Omental fat pad (tissue), 3 donors: ENCODE measurements at regions not wholly inside any gene's neighbourhood (a gene's known extent, or its start where the extent isn't known, plus 50 kb on each side); places are given as distances from the start of the nearest gene placed in this dataset.

Experiments used
- ATAC-seq: fragments of 150-250 bp; one replicate; pipeline ENCODE4 v1.9.1; 2016; ENCODE audit warnings: mild to moderate bottlenecking, moderate library complexity; ENCODE audit not compliant: low FRiP score
- DNase-seq: peaks from one replicate; pipeline ENCODE4 v3.0.0-alpha.2; 2019; ENCODE audit warnings: low spot score
- TF ChIP-seq, protein P1 (sequence below), 3 donors: fragments of 450-650 bp; IDR thresholded peaks; one replicate each; pipeline ENCODE4 v1.5.1; 2016 to 2017; ENCODE audit warnings: antibody characterized with exemption in 3 of 3, mild to moderate bottlenecking in 3 of 3, moderate library complexity in 2 of 3

DNA sequence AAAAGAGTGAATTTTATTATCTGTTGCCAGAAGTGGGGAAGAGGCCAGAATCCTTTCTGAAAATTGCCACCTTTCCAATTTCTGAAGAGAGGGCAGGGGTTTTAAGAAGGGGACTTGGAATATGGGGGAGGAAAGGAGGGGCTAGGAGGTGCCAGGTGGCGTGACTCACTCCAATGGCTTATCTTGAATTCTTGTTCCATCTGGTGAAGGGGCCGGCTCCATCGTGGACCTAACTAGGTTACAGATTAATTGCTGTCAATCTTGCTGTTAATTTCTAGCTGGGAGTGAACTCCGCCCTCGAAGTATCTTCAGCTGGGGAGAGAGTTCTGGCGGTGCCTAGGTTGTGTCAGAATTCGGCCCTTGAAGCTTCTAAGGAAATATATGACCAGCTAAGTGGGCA is 138.7 kb downstream of the YTHDC2 start:
- no peak for ATAC-seq
- no peak for DNase-seq
- TF ChIP-seq, protein P1, sequence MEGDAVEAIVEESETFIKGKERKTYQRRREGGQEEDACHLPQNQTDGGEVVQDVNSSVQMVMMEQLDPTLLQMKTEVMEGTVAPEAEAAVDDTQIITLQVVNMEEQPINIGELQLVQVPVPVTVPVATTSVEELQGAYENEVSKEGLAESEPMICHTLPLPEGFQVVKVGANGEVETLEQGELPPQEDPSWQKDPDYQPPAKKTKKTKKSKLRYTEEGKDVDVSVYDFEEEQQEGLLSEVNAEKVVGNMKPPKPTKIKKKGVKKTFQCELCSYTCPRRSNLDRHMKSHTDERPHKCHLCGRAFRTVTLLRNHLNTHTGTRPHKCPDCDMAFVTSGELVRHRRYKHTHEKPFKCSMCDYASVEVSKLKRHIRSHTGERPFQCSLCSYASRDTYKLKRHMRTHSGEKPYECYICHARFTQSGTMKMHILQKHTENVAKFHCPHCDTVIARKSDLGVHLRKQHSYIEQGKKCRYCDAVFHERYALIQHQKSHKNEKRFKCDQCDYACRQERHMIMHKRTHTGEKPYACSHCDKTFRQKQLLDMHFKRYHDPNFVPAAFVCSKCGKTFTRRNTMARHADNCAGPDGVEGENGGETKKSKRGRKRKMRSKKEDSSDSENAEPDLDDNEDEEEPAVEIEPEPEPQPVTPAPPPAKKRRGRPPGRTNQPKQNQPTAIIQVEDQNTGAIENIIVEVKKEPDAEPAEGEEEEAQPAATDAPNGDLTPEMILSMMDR (IDR thresholded peaks at IDR 0.05), result no peak

DNA sequence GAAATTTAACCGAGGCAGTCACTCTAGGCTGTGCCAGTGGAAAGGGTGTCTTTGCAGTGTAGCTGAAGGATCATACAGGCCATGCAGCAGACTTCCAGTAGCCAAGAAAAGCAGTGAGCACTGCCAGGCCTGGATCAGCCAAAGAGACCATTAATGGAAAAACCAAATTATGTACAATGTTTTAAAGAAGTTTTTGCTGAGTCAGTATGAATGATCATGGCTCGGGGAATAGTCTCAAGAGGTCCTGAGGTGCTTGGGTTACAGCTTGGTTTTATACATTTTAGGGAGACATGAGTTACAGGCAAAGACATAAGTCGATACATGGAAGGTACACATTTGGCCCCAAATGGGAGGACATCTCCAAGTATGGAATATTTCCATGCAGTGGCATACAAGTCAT is 141.3 kb downstream of the YTHDC2 start:
- ATAC-seq (no peak), DNase-seq (no peak)
- TF ChIP-seq, protein P1 (IDR thresholded peaks at IDR 0.05), result no peak

DNA sequence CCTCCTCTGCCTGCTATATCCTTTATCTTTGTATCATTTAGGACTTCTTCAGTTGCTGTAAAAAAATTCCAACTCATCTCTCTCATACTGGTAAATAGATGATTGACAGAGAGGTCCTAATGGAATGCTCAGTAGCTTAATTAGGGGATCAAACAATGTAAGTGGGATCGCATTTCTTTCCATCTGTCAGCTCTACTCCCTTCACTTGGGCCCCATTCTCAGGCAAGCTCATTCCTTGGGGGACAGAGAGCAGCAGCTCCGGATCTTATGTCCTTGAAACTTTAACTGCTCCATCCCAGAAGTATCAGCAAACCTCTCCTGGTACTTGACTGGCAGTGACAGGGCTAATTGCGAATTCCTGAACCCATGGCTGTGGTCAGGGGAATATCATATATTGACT is 146.7 kb downstream of the YTHDC2 start:
- DNase-seq, result no peak
- ATAC-seq, result no peak
- TF ChIP-seq, protein P1 (IDR thresholded peaks at IDR 0.05), result no peak

GRCh38 chr5:113660706-113661250 is 147.3 kb downstream of the YTHDC2 start:
- DNase-seq, result no peak
- ATAC-seq, result no peak

GRCh38 chr5:113663879-113664541 is 150.5 kb downstream of the YTHDC2 start:
- DNase-seq (no peak), ATAC-seq (no peak)
- TF ChIP-seq, protein P1 (IDR thresholded peaks at IDR 0.05), result no peak

More at GRCh38 chr5:113660706-113661250, 147.3 kb downstream of the YTHDC2 start:
- TF ChIP-seq, protein P1 (IDR thresholded peaks at IDR 0.05), result no peak

DNA sequence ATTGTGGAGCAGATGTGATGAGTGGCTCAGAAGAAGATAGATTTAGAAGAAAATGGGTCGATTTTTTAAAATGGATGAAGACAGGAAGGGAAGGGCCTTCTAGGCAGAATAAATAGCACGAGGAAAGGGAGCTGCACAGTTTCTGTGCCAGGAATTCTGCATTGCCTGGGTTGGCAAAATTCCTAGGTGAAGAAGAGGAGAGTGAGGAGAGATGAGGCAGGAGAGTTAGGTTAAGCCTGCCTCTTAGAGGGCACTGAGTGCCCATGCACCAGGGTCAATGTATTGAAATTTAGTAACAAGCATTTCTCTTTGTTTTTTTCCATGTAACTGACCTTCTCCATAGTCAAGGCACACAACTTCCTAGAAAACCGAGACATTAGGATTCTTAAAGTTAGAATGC is 159.5 kb downstream of the YTHDC2 start:
- ATAC-seq (no peak), DNase-seq (no peak)
- TF ChIP-seq, protein P1 (IDR thresholded peaks at IDR 0.05), result no peak

DNA sequence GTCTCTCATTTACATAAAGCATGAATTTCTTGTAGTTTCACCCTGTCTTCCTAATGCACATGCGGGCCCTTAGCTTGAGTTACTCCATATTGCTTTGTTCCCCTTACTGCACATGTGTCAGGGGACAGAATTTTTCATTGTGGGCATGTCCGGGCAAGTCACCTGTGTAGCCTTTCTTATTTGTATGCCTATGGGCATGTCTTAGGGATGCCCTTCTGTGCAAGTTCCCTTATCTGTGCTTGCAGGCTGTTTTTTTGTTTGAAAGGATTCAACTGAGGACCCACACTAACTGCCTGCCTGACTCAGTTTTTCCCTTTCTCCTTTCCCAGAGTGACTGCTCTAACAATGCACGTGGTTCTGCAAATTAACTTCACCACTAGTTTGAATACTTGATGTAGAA is 161.7 kb downstream of the YTHDC2 start:
- TF ChIP-seq, protein P1 (IDR thresholded peaks at IDR 0.05), result no peak
- ATAC-seq, result no peak
- no peak for DNase-seq
